DND-41 (cell line): ENCODE measurements at regions not wholly inside any gene's neighbourhood (a gene's known extent, or its start where the extent isn't known, plus 50 kb on each side); places are given as distances from the start of the nearest gene placed in this dataset.

Experiments used
- EZH2 ChIP-seq: IDR thresholded peaks from 3 replicates; pipeline ENCODE4 v1.6.1; 2012; ENCODE audit warnings: borderline replicate concordance, low read depth, mild to moderate bottlenecking, moderate library complexity, low read length, inconsistent platforms; ENCODE audit not compliant: severe bottlenecking
- TF ChIP-seq, protein P1 (sequence below): IDR thresholded peaks from 2 replicates; pipeline ENCODE4 v1.5.1; 2012; ENCODE audit warnings: borderline replicate concordance, low read length, moderate library complexity, mild to moderate bottlenecking; ENCODE audit not compliant: poor library complexity, severe bottlenecking; ENCODE audit errors: extremely low read depth

DNA sequence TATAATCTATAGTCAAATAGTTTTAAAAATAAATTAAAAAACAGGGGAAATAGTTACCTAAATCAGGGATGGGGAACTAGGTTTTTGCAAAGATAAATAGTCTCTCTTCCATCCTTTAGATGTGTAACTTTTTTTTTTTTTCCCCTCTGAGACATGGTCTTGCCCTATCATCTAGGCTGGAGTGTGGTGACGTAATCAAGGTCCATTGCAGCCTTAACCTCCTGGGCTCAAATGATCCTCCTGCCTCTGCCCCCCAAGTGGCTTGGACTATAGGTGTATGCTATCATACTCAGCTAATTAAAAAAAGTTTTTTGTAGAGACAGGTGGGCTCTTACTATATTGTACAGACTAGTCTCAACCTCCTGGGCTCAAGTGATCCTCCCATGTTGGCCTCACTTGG is 316.5 kb downstream of the CCDC85A start:
- TF ChIP-seq, protein P1, sequence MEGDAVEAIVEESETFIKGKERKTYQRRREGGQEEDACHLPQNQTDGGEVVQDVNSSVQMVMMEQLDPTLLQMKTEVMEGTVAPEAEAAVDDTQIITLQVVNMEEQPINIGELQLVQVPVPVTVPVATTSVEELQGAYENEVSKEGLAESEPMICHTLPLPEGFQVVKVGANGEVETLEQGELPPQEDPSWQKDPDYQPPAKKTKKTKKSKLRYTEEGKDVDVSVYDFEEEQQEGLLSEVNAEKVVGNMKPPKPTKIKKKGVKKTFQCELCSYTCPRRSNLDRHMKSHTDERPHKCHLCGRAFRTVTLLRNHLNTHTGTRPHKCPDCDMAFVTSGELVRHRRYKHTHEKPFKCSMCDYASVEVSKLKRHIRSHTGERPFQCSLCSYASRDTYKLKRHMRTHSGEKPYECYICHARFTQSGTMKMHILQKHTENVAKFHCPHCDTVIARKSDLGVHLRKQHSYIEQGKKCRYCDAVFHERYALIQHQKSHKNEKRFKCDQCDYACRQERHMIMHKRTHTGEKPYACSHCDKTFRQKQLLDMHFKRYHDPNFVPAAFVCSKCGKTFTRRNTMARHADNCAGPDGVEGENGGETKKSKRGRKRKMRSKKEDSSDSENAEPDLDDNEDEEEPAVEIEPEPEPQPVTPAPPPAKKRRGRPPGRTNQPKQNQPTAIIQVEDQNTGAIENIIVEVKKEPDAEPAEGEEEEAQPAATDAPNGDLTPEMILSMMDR = no peak
- no peak for TF ChIP-seq EZH2
